Stimulated activated CD4-positive, alpha-beta T cell treated with anti-CD3 and anti-CD28 coated beads, Interleukin-1b, Interleukin-23, amount 100 ng/mL, for 1 hour (primary cell): ENCODE measurements at regions not wholly inside any gene's neighbourhood (a gene's known extent, or its start where the extent isn't known, plus 50 kb on each side); places are given as distances from the start of the nearest gene placed in this dataset.

ENCODE experiments used
- DNase-seq, 2 donors: peaks; one replicate each; pipeline ENCODE4 v3.0.0-alpha.2; 2020; ENCODE audit warnings: low read depth in 2 of 2

GRCh38 chr15:46644501-46645481 is 1010.0 kb downstream of the SQOR start:
- no peak for DNase-seq

- no peak for DNase-seq
Measured at GRCh38 chr15:46646490-46646889, 1011.7 kb downstream of the SQOR start.

GRCh38 chr15:46647046-46647445 is 1012.2 kb downstream of the SQOR start:
- no peak for DNase-seq

GRCh38 chr15:46652266-46652665 is 1017.4 kb downstream of the SQOR start:
- no peak for DNase-seq

- DNase-seq, result no peak
Measured at GRCh38 chr15:46654993-46655392, 1020.2 kb downstream of the SQOR start.

- DNase-seq, result no peak
Measured at GRCh38 chr15:46660096-46660842, 1025.4 kb downstream of the SQOR start.

GRCh38 chr15:46670258-46670657 is 1035.4 kb downstream of the SQOR start:
- no peak for DNase-seq

GRCh38 chr15:46671336-46671735 is 1036.5 kb downstream of the SQOR start:
- no peak for DNase-seq

GRCh38 chr15:46672041-46672440 is 1037.2 kb downstream of the SQOR start:
- DNase-seq, result no peak

- no peak for DNase-seq
Measured at GRCh38 chr15:46676233-46677206, 1040.8 kb upstream of the SEMA6D start.

- no peak for DNase-seq
Measured at GRCh38 chr15:46677491-46677890, 1039.8 kb upstream of the SEMA6D start.

- DNase-seq, result no peak
Measured at GRCh38 chr15:46681901-46682300, 1035.4 kb upstream of the SEMA6D start.

- no peak for DNase-seq
Measured at GRCh38 chr15:46682969-46683791, 1034.1 kb upstream of the SEMA6D start.

- DNase-seq, result no peak
Measured at GRCh38 chr15:46685096-46685495, 1032.2 kb upstream of the SEMA6D start.

- DNase-seq, result no peak
Measured at GRCh38 chr15:46685681-46686080, 1031.6 kb upstream of the SEMA6D start.

- no peak for DNase-seq
Measured at GRCh38 chr15:46696281-46696680, 1021.0 kb upstream of the SEMA6D start.

GRCh38 chr15:46701346-46701745 is 1016.0 kb upstream of the SEMA6D start:
- no peak for DNase-seq

- no peak for DNase-seq
Measured at GRCh38 chr15:46701896-46702295, 1015.4 kb upstream of the SEMA6D start.

- DNase-seq, result no peak
Measured at GRCh38 chr15:46703020-46703861, 1014.1 kb upstream of the SEMA6D start.
